ENCODE measurements at regions not wholly inside any gene's neighbourhood (a gene's known extent, or its start where the extent isn't known, plus 50 kb on each side); places are given as distances from the start of the nearest gene placed in this dataset.

GRCh38 chr10:8180360-8181109 lies 126.0 kb downstream of the GATA3 start:
- Histone ChIP-seq H3K18ac (ENCODE audit: low read depth, low read length) (no peak overlapping the region), H4K8ac (ENCODE audit: low read depth in 2 of 2, low read length in 2 of 2) (no peak overlapping the region), H3K4me3 (ENCODE audit: insufficient read depth, low read depth, low read length) (no peak overlapping the region), H2BK5ac (ENCODE audit: low read depth, low read length, poor library complexity, severe bottlenecking) (no peak overlapping the region), H3K9me1 (ENCODE audit: insufficient read depth, low read length) (no peaks in the 10 kb centered on the region), H2AK5ac (ENCODE audit: low read depth, low read length) (no peak overlapping the region), H3K23ac (ENCODE audit: low read depth, low read length) (no peak overlapping the region), H4K20me1 (ENCODE audit: insufficient read depth, low read length) (no peaks in the 10 kb centered on the region), H2BK120ac (ENCODE audit: low read depth, low read length) (no peak overlapping the region), H2AFZ (replicated peaks; ENCODE audit: low read length, poor library complexity) (no peak overlapping the region), H3K9me3 (ENCODE audit: control insufficient read depth, insufficient read depth, low read length) (peaks cover 9% of the 10 kb centered on the region), H3K4me2 (ENCODE audit: low read depth, low read length) (no peak overlapping the region), H4K91ac (ENCODE audit: insufficient read depth, low read depth, low read length) (no peak overlapping the region), H2BK15ac (ENCODE audit: low read depth, low read length) (no peak overlapping the region), H3K4me1 (ENCODE audit: control insufficient read depth, insufficient read depth, low read length) (no peaks in the 10 kb centered on the region), H3K27ac (ENCODE audit: insufficient read depth, low read length) (no peak overlapping the region), H4K5ac (ENCODE audit: low read depth, low read length) (no peak overlapping the region), H3K56ac (ENCODE audit: extremely low read depth, insufficient read depth, low read length) (no peak overlapping the region), H2AK9ac (replicated peaks; ENCODE audit: low read depth, low read length, poor library complexity) (no peak overlapping the region), H3K9ac (ENCODE audit: low read depth, low read length) (no peak overlapping the region), H3K36me3 (ENCODE audit: control insufficient read depth, insufficient read depth, low read length) (no peaks in the 10 kb centered on the region), H3K14ac (replicated peaks; ENCODE audit: low read depth, low read length) (no peak overlapping the region), H2BK20ac (ENCODE audit: low read depth, low read length) (no peak overlapping the region), H3K79me1 (ENCODE audit: low read depth in 1 of 2, low read length in 2 of 2) (no peaks in the 10 kb centered on the region), H3K27me3 (ENCODE audit: control insufficient read depth, insufficient read depth, low read length) (no peaks in the 10 kb centered on the region), H3K4ac (ENCODE audit: low read depth, low read length) (no peak overlapping the region)
- dilution Hi-C loops (cut with HindIII; ENCODE audit: low sequenced_read_pairs, unreplicated experiment): no loop called here
- in situ Hi-C loops (cut with MboI; ENCODE audit: low sequenced_read_pairs): no loop called here
- POLR2A ChIA-PET (ENCODE audit: unreplicated experiment): no interaction called here
- TF ChIP-seq BHLHE40 (IDR thresholded peaks at IDR 0.05; ENCODE audit: low read depth, low read length): no peak
- no peak for TF ChIP-seq FOS (IDR thresholded peaks at IDR 0.05; ENCODE audit: low read depth, low read length)
- no peak for TF ChIP-seq SMC3 (IDR thresholded peaks at IDR 0.05; ENCODE audit: low read depth, low read length)
- TF ChIP-seq POLR2A (IDR thresholded peaks at IDR 0.05; ENCODE audit: low read depth, low read length): no peak
- DNase-seq (no peak), ATAC-seq (ENCODE audit: low read depth) (no peak)
- intact Hi-C loops (cut with micrococcal nuclease): no loop called here
- no CpG with 5 or more reads among the region's 9 CpGs for WGBS, 2 experiments (ENCODE audit: extremely low coverage in 2 of 2, insufficient read length in 1 of 2)
- CTCF ChIA-PET: interaction anchor here (0.6 kb wide), 1 partner anchor 1127 kb away, joined by 3 read pairs; no protein-coding TSS in a partner anchor
- BruUV-seq (replicated peaks): no TSS peak

Data from IMR-90 (cell line).